ENCODE measurements at regions not wholly inside any gene's neighbourhood (a gene's known extent, or its start where the extent isn't known, plus 50 kb on each side); places are given as distances from the start of the nearest gene placed in this dataset.

- Histone ChIP-seq H3K27ac (ENCODE audit: low read depth, low read length) (no peak overlapping the region), H3K9me3 (ENCODE audit: control insufficient read depth in 1 of 2, insufficient read depth in 1 of 2, low read depth in 1 of 2, low read length in 2 of 2) (no peaks in the 10 kb centered on the region), H3K36me3 (ENCODE audit: control insufficient read depth in 1 of 2, insufficient read depth in 2 of 2, low read length in 2 of 2) (no peaks in the 10 kb centered on the region), H3K9ac (ENCODE audit: low read length) (no peak overlapping the region), H3K27me3 (ENCODE audit: insufficient read depth, low read length) (no peaks in the 10 kb centered on the region), H3K9me2 (ENCODE audit: insufficient read depth) (no peaks in the 10 kb centered on the region), H3K4me2 (ENCODE audit: low read length) (no peak overlapping the region), H3K4me3 (replicated peaks in 1 of 2; ENCODE audit: low read depth in 1 of 2, low read length in 2 of 2) (no peak overlapping the region), H3K79me2 (ENCODE audit: insufficient read depth, low read length) (no peaks in the 10 kb centered on the region), H3K4me1 (ENCODE audit: control insufficient read depth in 1 of 2, insufficient read depth in 2 of 2, low read length in 2 of 2) (no peaks in the 10 kb centered on the region), H4K20me1 (ENCODE audit: insufficient read depth) (no peaks in the 10 kb centered on the region), H2AFZ (ENCODE audit: low read depth, low read length, poor library complexity, severe bottlenecking) (no peak overlapping the region)
- BruUV-seq (replicated peaks), result no TSS peak
- DNase-seq (ENCODE audit: low read depth, low spot score) (no peak), ATAC-seq (no peak)
- no peak for TF ChIP-seq SP1 (IDR thresholded peaks at IDR 0.05; ENCODE audit: low read depth)
- TF ChIP-seq ZBTB33 (IDR thresholded peaks at IDR 0.05; ENCODE audit: extremely low read depth, insufficient replicate concordance, low read length), result no peak
- no peak for TF ChIP-seq EGR1 (IDR thresholded peaks at IDR 0.05; ENCODE audit: low read depth)
- TF ChIP-seq YY1 (IDR thresholded peaks at IDR 0.05; ENCODE audit: extremely low read depth, insufficient replicate concordance, low read depth, low read length), result no peak
- TF ChIP-seq RAD21 (IDR thresholded peaks at IDR 0.05; ENCODE audit: low read depth), result no peak
- TF ChIP-seq ZFX (IDR thresholded peaks at IDR 0.05), result no peak
- TF ChIP-seq CBX3 (IDR thresholded peaks at IDR 0.05; ENCODE audit: low read depth), result no peak
- TF ChIP-seq POLR2AphosphoS5 (IDR thresholded peaks at IDR 0.05; ENCODE audit: low read depth, low read length), result no peak
- TF ChIP-seq REST (IDR thresholded peaks at IDR 0.05; ENCODE audit: low read depth), result no peak
- TF ChIP-seq EZH2phosphoT487 (IDR thresholded peaks at IDR 0.05; ENCODE audit: borderline replicate concordance), result no peak
- TF ChIP-seq FOSL1 (IDR thresholded peaks at IDR 0.05; ENCODE audit: low read depth), result no peak
- TF ChIP-seq TCF7L2 (IDR thresholded peaks at IDR 0.05; ENCODE audit: borderline replicate concordance, extremely low read depth, insufficient read depth, insufficient read length), result no peak
- no peak for TF ChIP-seq ZNF274 (IDR thresholded peaks at IDR 0.05; ENCODE audit: low read depth, low read length)
- TF ChIP-seq CEBPB (IDR thresholded peaks at IDR 0.05; ENCODE audit: low read depth), result no peak
- TF ChIP-seq POLR2A (IDR thresholded peaks at IDR 0.05; ENCODE audit: borderline replicate concordance, extremely low read depth, insufficient read depth, insufficient read length), result no peak
- no peak for TF ChIP-seq CTCF (IDR thresholded peaks at IDR 0.05 in 2 of 3, conservative IDR thresholded peaks at IDR 0.05 in 1 of 3; ENCODE audit: borderline replicate concordance in 1 of 3, insufficient read depth in 1 of 3, low read depth in 2 of 3, low read length in 2 of 3)
- TF ChIP-seq ATF3 (IDR thresholded peaks at IDR 0.05), result no peak
- no peak for TF ChIP-seq ELF1 (IDR thresholded peaks at IDR 0.05; ENCODE audit: borderline replicate concordance, low read depth)
- RAD21 ChIA-PET (ENCODE audit: low non-redundant PET in 1 of 2, low total read pairs in 2 of 2, uncharacterized antibody in 2 of 2, unreplicated experiment in 2 of 2), result no interaction called here
- intact Hi-C loops (cut with micrococcal nuclease), result no loop called here
- POLR2A ChIA-PET, result no interaction called here
- CTCF ChIA-PET, result no interaction called here
Observed at GRCh38 chr13:34307607-34308006, 489.7 kb downstream of the RFC3 start.
